ENCODE measurements at regions not wholly inside any gene's neighbourhood (a gene's known extent, or its start where the extent isn't known, plus 50 kb on each side); places are given as distances from the start of the nearest gene placed in this dataset.

DNA sequence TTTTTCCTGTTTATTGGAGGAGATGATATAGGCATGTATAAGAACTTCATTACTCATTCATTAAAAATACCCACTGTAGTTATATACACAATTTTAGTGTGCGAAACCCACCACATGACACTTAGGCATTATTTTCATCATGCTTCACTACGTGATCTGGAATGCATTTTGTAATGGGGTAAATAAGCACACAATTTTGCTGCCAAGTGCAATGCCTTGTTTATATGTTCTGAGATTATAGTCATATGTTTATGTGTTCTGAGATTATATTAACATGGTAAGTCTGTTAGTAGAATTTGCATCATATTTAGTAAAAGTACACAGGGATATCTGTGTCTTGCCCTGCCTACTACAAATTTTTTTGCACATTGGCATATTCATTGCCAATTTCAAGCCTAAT lies 1123.0 kb downstream of the LRFN5 start:
- H3K9me3 Mint-ChIP-seq, result peaks cover 14% of the 10 kb centered on the region
- no peak overlapping the region for H3K4me3 Mint-ChIP-seq
- no peaks in the 10 kb centered on the region for H3K4me1 Mint-ChIP-seq (ENCODE audit: low read depth in 2 of 2)
- no peak for ATAC-seq
- no peak for DNase-seq (ENCODE audit: low spot score)
- no peaks in the 10 kb centered on the region for H3K27me3 Mint-ChIP-seq
- H3K27ac Mint-ChIP-seq, result no peak overlapping the region
- H3K36me3 Mint-ChIP-seq, result no peaks in the 10 kb centered on the region

DNA sequence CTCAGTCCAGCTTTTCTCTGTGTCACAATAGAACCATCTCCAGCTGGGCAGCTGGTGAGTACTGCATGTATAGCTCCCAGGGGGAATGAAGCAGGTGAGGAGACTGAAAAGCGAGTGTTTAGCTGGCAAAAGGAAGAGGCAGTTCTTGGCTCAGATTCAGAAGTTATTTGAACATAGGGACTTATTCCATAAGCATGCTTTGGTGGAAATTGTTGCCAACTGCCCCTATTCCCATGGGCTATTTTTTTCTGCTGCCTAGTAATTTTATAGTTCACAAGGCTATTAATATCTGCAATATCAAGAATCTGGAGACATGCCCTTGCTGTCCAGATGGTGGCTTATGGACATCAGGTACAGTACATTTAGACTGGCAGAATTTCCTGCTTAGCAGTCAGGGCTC lies 1112.7 kb downstream of the LRFN5 start:
- no peak for DNase-seq (ENCODE audit: low spot score)
- peaks cover 8% of the 10 kb centered on the region for H3K36me3 Mint-ChIP-seq
- H3K9me3 Mint-ChIP-seq, result peaks cover 21% of the 10 kb centered on the region
- no peak overlapping the region for H3K27ac Mint-ChIP-seq
- H3K4me3 Mint-ChIP-seq, result no peak overlapping the region
- no peak for ATAC-seq
- no peaks in the 10 kb centered on the region for H3K4me1 Mint-ChIP-seq (ENCODE audit: low read depth in 2 of 2)
- H3K27me3 Mint-ChIP-seq, result no peaks in the 10 kb centered on the region

DNA sequence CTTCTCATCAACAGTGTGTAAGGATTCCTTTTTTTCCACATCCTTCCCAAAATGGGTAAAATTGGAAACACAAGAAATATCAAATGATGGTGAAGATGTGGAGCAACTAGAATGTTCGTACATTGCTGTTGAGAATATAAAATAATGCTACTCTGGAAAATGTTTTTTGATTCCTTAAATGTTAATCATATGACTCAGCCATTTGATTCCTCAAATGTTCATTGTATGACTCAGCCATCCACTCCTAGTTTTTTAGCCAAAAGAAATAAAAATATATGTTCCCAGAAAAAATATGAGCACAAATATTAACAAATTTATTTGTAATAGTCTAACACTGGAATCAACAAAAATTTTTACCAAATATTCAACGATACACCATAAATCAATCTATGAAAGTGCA lies 1108.6 kb downstream of the LRFN5 start:
- peaks cover 18% of the 10 kb centered on the region for H3K9me3 Mint-ChIP-seq
- no peaks in the 10 kb centered on the region for H3K4me1 Mint-ChIP-seq (ENCODE audit: low read depth in 2 of 2)
- ATAC-seq, result no peak
- no peak overlapping the region for H3K27ac Mint-ChIP-seq
- no peak overlapping the region for H3K4me3 Mint-ChIP-seq
- H3K27me3 Mint-ChIP-seq, result no peaks in the 10 kb centered on the region
- no peak for DNase-seq (ENCODE audit: low spot score)
- H3K36me3 Mint-ChIP-seq, result peaks cover 4% of the 10 kb centered on the region

DNA sequence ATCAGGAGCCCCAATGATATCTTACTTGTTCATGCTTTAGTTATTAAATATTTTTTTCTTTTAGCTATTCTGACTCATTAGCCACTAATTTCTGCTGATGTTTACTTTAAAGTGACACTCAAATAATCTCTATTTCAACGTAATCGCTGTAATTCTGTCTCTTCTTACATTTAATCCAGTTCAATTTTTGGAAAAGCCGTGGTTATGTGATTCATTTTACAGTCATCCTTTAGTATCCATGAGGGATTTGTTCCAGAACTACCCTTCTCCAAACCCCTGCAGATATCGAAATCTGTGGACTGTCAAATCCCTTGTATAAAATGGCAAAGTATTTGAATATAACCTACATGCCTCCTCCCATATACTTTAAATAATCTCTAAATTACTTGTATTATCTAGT lies 1103.4 kb downstream of the LRFN5 start:
- H3K9me3 Mint-ChIP-seq, result peaks cover 10% of the 10 kb centered on the region
- no peak overlapping the region for H3K4me3 Mint-ChIP-seq
- peaks cover 11% of the 10 kb centered on the region for H3K36me3 Mint-ChIP-seq
- no peaks in the 10 kb centered on the region for H3K4me1 Mint-ChIP-seq (ENCODE audit: low read depth in 2 of 2)
- DNase-seq (ENCODE audit: low spot score), result no peak
- H3K27ac Mint-ChIP-seq, result no peak overlapping the region
- H3K27me3 Mint-ChIP-seq, result no peaks in the 10 kb centered on the region
- ATAC-seq, result no peak

DNA sequence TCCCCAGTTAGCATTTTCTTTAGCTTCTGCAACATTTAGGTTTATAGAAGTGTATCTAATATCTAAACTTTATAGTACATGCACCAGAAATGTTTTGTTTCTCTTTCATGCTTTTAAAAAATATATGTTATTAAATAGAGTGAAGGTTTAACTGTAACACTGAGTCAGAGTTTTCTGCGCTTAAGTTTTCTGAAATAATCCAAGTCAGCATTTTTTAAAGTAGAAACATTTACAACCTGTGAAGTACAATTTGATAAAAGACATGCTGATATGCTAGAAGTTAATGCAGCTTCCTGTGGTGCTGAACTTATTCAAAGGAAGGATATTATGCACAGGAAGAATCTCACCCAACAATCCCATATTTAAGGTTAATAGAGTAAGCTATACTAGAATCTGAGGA lies 1096.8 kb downstream of the LRFN5 start:
- no peak overlapping the region for H3K4me3 Mint-ChIP-seq
- H3K4me1 Mint-ChIP-seq (ENCODE audit: low read depth in 2 of 2), result no peaks in the 10 kb centered on the region
- no peak overlapping the region for H3K27ac Mint-ChIP-seq
- no peaks in the 10 kb centered on the region for H3K27me3 Mint-ChIP-seq
- peaks cover 8% of the 10 kb centered on the region for H3K9me3 Mint-ChIP-seq
- ATAC-seq, result no peak
- peaks cover 11% of the 10 kb centered on the region for H3K36me3 Mint-ChIP-seq
- DNase-seq (ENCODE audit: low spot score), result no peak

DNA sequence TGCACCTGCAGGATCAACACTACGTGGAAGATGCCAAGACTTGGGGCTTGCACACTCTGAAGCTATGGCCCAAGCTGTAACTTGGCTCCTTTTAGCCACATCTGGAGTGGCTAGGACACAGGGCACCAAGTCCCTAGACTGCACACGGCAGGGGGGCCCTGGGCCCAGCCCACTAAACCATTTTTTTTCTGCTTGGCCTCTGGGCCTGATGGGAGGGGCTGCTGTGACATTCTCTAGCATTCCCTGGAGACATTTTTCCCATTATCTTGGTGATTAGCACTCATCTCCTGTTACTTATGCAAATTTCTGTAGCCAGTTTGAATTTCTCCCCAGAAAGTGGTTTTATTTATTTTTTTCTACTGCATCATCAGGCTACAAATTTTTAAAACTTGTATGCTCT lies 1080.7 kb downstream of the LRFN5 start:
- no peaks in the 10 kb centered on the region for H3K36me3 Mint-ChIP-seq
- no peaks in the 10 kb centered on the region for H3K27me3 Mint-ChIP-seq
- DNase-seq (ENCODE audit: low spot score) (no peak), ATAC-seq (no peak)
- H3K9me3 Mint-ChIP-seq, result peaks cover 18% of the 10 kb centered on the region
- no peaks in the 10 kb centered on the region for H3K4me1 Mint-ChIP-seq (ENCODE audit: low read depth in 2 of 2)
- no peak overlapping the region for H3K27ac Mint-ChIP-seq
- H3K4me3 Mint-ChIP-seq, result no peak overlapping the region

DNA sequence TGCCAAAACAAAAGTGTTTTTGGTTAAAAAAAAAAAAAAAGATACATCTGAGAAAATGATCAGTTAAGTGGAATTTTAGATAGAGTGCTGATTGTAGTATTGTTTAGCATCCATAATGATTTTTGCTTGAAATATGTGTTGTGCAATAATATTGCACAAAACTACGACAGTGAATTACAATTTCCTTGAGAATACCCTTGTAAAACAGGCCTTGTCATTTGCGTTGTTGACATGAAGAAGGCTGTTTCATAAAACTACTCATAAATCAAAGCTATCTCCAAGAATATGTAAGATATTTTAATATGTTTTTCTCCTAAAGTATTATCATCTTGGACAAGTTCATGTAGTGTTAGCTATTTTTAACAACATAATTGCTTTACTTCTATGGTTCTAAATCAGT lies 1077.0 kb downstream of the LRFN5 start:
- no peak for DNase-seq (ENCODE audit: low spot score)

DNA sequence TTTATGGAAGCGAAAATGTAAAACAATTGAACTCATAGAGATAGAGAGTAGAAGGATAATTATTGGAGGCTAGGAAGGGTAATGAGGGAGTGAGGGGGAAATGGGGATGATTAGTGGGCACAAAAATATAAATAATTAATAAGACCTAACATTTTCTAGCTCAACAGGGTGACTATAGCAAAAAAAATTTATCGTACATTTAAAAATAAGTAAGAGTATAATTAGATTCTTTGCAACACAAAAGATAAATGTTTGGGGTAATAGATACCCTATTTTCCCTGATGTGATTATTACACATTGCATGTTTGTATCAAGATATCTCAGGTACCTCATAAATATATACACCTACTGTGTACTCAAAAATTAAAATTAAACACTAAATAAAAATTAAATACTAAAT lies 1070.0 kb downstream of the LRFN5 start:
- Mint-ChIP-seq H3K27ac (no peak overlapping the region), H3K36me3 (no peaks in the 10 kb centered on the region), H3K27me3 (no peaks in the 10 kb centered on the region), H3K4me3 (no peak overlapping the region), H3K9me3 (peaks cover 13% of the 10 kb centered on the region), H3K4me1 (ENCODE audit: low read depth in 2 of 2) (no peaks in the 10 kb centered on the region)
- DNase-seq (ENCODE audit: low spot score) (no peak), ATAC-seq (no peak)

More for the DNA sequence above, 1077.0 kb downstream of the LRFN5 start:
- H3K4me1 Mint-ChIP-seq (ENCODE audit: low read depth in 2 of 2), result no peaks in the 10 kb centered on the region
- no peak overlapping the region for H3K4me3 Mint-ChIP-seq
- H3K36me3 Mint-ChIP-seq, result no peaks in the 10 kb centered on the region
- ATAC-seq, result no peak
- H3K27ac Mint-ChIP-seq, result no peak overlapping the region
- peaks cover 9% of the 10 kb centered on the region for H3K9me3 Mint-ChIP-seq
- no peaks in the 10 kb centered on the region for H3K27me3 Mint-ChIP-seq

DNA sequence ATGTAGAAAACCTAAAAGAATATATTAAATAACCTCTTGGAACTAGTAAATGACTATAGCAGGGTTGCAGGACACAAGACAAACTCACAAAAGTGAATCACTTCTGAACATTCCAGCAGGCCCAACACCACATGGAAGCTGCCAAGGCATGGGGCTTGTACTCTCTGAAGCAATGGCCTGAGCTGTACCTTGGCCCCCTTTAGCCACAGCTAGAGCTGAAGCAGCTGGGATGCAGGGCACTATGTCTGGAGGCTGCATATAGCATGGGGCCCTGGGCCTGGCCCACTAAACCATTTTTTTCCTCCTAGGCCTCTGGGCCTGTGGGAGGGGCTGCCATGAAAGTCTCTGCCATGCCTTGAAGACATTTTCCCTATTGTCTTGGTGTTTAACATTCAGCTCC lies 1067.3 kb downstream of the LRFN5 start:
- no peaks in the 10 kb centered on the region for H3K4me1 Mint-ChIP-seq (ENCODE audit: low read depth in 2 of 2)
- DNase-seq (ENCODE audit: low spot score) (no peak), ATAC-seq (no peak)
- H3K4me3 Mint-ChIP-seq, result no peak overlapping the region
- no peaks in the 10 kb centered on the region for H3K27me3 Mint-ChIP-seq
- no peaks in the 10 kb centered on the region for H3K36me3 Mint-ChIP-seq
- H3K27ac Mint-ChIP-seq, result no peak overlapping the region
- peaks cover 13% of the 10 kb centered on the region for H3K9me3 Mint-ChIP-seq

DNA sequence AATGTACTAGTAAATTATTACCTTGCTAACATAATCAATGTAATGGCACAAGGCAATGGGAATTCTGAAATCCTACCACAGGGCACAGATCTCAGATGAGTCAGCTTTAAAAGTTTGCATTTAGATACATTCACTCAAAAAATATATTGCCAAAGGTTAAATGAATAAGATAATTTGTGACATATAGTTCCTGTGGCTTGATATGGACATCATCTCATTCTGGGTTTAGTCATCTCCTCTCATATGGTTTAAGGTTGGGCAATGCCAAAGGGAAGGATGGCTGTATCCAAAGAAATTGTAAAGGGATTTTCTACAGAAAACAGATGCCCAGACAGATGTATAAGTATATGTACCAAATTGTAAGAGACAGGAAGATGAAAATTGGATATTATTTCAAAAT lies 1065.0 kb downstream of the LRFN5 start:
- H3K4me1 Mint-ChIP-seq (ENCODE audit: low read depth in 2 of 2), result no peaks in the 10 kb centered on the region
- H3K4me3 Mint-ChIP-seq, result no peak overlapping the region
- peaks cover 13% of the 10 kb centered on the region for H3K9me3 Mint-ChIP-seq
- no peaks in the 10 kb centered on the region for H3K36me3 Mint-ChIP-seq
- no peaks in the 10 kb centered on the region for H3K27me3 Mint-ChIP-seq
- H3K27ac Mint-ChIP-seq, result no peak overlapping the region
- DNase-seq (ENCODE audit: low spot score) (no peak), ATAC-seq (no peak)

DNA sequence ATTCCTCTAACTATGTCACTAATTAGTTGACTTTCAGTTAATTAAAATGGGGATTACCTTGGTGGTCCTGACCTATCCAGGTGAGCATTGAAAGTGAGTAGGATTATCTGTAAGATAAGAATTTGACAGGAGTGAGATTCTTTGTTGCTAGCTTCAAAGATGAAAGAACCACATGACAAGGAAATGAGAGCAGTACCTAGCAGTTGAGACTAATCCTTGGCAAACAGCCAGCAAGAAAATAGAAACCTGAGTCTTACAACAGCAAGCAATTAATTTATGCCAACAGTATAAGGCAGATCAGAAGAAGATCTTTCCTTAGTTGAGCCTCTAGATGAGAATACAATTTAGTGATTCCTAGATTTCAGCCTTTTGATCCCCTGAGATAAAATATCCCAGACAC lies 1058.4 kb downstream of the LRFN5 start:
- Mint-ChIP-seq H3K27ac (no peak overlapping the region), H3K4me3 (no peak overlapping the region), H3K9me3 (peaks cover 11% of the 10 kb centered on the region), H3K27me3 (no peaks in the 10 kb centered on the region), H3K4me1 (ENCODE audit: low read depth in 2 of 2) (no peaks in the 10 kb centered on the region), H3K36me3 (peaks cover 6% of the 10 kb centered on the region)
- no peak for ATAC-seq
- no peak for DNase-seq (ENCODE audit: low spot score)

DNA sequence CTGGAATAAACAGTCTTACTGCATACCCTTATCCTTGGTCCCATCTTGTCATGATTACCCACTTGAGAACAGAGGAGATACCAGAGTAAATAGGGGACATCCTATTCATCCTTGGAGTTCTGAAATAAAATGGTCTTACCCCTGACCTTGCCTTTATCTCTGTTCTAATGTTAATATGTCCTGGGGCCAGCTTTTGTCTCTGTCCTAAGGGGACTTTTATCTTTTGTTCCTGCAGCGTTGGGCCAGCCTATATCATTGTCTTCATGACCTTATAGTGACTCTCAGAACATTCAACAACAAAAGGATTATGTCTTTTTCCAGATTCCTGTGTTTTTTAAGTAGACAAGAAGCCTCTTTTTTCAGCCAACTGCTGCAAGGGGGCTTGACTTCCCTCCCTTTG lies 1057.5 kb downstream of the LRFN5 start:
- H3K4me3 Mint-ChIP-seq, result no peak overlapping the region
- no peak overlapping the region for H3K27ac Mint-ChIP-seq
- DNase-seq (ENCODE audit: low spot score) (no peak), ATAC-seq (no peak)
- H3K36me3 Mint-ChIP-seq, result peaks cover 10% of the 10 kb centered on the region
- no peaks in the 10 kb centered on the region for H3K4me1 Mint-ChIP-seq (ENCODE audit: low read depth in 2 of 2)
- H3K9me3 Mint-ChIP-seq, result peaks cover 11% of the 10 kb centered on the region
- H3K27me3 Mint-ChIP-seq, result no peaks in the 10 kb centered on the region

DNA sequence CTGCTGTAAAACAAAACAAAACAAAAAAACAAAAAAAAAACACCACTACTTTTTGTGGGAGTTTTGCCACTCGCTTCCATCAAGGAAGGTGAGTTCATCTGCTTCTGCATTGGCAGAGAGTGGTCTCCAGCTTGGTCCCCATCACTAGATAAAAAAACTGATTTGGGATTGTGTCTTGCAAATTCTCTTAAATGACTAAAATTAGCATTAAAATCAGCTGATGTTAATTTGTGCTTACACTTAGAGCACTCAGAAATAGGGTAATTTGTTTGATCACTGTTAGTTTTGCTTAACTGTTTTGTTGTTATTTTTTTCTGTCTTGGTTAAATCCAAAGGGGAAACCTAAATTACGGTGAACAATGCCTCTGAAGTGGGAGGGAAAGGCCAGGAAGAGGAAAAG lies 1048.0 kb downstream of the LRFN5 start:
- Mint-ChIP-seq H3K4me1 (ENCODE audit: low read depth in 2 of 2) (no peaks in the 10 kb centered on the region), H3K4me3 (no peak overlapping the region), H3K36me3 (peaks cover 5% of the 10 kb centered on the region), H3K27ac (no peak overlapping the region), H3K9me3 (peaks cover 18% of the 10 kb centered on the region), H3K27me3 (no peaks in the 10 kb centered on the region)
- DNase-seq (ENCODE audit: low spot score), result no peak
- no peak for ATAC-seq

DNA sequence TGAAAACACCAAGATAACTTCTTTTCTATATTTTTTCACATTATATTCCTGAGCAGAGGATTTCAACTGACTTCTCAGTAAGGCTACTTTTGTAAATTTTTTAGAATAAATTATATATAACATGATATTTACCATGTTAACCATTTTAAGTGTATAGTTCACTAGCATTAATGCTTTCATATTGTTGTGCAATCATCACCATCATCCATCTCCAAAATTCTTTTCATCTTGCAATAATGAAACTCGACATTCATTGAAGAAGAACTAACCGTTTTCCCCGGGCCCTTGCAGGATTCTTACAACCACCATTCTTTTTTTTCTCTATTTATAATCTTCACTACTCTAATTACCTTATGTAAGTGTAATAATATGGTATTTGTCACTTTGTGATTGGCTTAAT lies 1036.1 kb downstream of the LRFN5 start:
- no peaks in the 10 kb centered on the region for H3K4me1 Mint-ChIP-seq (ENCODE audit: low read depth in 2 of 2)
- H3K27me3 Mint-ChIP-seq, result no peaks in the 10 kb centered on the region
- no peak overlapping the region for H3K27ac Mint-ChIP-seq

DNA sequence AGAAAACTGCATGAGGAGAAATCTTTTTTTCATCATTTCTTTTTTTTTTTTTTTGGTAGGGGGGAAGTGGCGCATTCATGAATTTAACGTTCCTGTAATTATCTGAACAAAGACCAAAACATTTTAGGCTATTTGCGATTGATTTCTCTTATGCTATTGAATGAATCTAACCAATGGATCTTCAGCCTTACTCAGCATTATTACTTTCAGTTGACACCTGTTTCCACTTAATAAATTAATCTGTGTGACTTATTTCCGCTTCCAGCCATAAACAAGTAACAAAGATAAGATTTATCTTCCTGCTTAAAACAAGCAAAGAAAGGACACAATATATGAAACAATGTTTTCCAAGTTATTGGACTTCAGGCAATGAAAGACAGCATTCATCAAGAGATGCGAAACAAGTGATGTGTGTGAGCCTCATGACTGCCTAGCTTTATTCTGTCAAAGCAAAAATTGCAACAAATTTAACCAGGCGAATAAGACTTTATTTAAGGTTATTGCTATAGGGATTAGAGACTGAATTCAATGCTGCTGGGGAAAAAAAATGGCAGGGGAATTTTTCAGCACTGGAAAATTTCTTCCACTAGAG lies 1026.9 kb downstream of the LRFN5 start:
- DNase-seq (ENCODE audit: low spot score) (no peak), ATAC-seq (no peak)
- H3K27me3 Mint-ChIP-seq, result no peaks in the 10 kb centered on the region
- peaks cover 14% of the 10 kb centered on the region for H3K9me3 Mint-ChIP-seq
- no peaks in the 10 kb centered on the region for H3K4me1 Mint-ChIP-seq (ENCODE audit: low read depth in 2 of 2)
- H3K4me3 Mint-ChIP-seq, result no peak overlapping the region
- H3K27ac Mint-ChIP-seq, result no peak overlapping the region
- H3K36me3 Mint-ChIP-seq, result peaks cover 4% of the 10 kb centered on the region

More for the DNA sequence above, 1036.1 kb downstream of the LRFN5 start:
- ATAC-seq (no peak), DNase-seq (ENCODE audit: low spot score) (no peak)
- Mint-ChIP-seq H3K36me3 (no peaks in the 10 kb centered on the region), H3K9me3 (peaks cover 14% of the 10 kb centered on the region), H3K4me3 (no peak overlapping the region)

All from natural killer cell treated with Interleukin-12 subunit alpha and Interleukin-12 subunit beta and Interleukin-15 and Interleukin-18, amount 100 ng/mL, for 72 hours (primary cell).